IMR-90 (cell line): ENCODE measurements at regions not wholly inside any gene's neighbourhood (a gene's known extent, or its start where the extent isn't known, plus 50 kb on each side); places are given as distances from the start of the nearest gene placed in this dataset.
A peak's percentile ranks its signal among the peaks of the same experiment; 100 is the strongest.

Experiments
- CEBPB ChIP-seq: IDR thresholded peaks from 2 replicates; pipeline ENCODE4 v1.6.1; 2012; ENCODE audit warnings: low read depth, low read length, improper control_type of control experiment
- MAFK ChIP-seq: IDR thresholded peaks from 2 replicates; pipeline ENCODE4 v1.6.1; 2012; ENCODE audit warnings: low read depth, low read length, improper control_type of control experiment
- POLR2A ChIP-seq: IDR thresholded peaks from 2 replicates; pipeline ENCODE4 v1.6.1; 2012; ENCODE audit warnings: mild to moderate bottlenecking, low read depth, low read length
- RFX5 ChIP-seq: IDR thresholded peaks from 2 replicates; pipeline ENCODE4 v1.8.0; 2012; ENCODE audit warnings: low read depth, mild to moderate bottlenecking, low read length, moderate library complexity
- SMC3 ChIP-seq: fragments of 150-350 bp; IDR thresholded peaks from 2 replicates; pipeline ENCODE4 v1.6.1; 2016; ENCODE audit warnings: low read depth, mild to moderate bottlenecking, antibody characterized with exemption, low read length, moderate library complexity
- TF ChIP-seq, protein P1 (sequence below): conservative IDR thresholded peaks from 2 replicates; pipeline ENCODE4 v1.5.1; 2012; ENCODE audit warnings: mild to moderate bottlenecking, low read depth, low read length, improper control_type of control experiment

DNA sequence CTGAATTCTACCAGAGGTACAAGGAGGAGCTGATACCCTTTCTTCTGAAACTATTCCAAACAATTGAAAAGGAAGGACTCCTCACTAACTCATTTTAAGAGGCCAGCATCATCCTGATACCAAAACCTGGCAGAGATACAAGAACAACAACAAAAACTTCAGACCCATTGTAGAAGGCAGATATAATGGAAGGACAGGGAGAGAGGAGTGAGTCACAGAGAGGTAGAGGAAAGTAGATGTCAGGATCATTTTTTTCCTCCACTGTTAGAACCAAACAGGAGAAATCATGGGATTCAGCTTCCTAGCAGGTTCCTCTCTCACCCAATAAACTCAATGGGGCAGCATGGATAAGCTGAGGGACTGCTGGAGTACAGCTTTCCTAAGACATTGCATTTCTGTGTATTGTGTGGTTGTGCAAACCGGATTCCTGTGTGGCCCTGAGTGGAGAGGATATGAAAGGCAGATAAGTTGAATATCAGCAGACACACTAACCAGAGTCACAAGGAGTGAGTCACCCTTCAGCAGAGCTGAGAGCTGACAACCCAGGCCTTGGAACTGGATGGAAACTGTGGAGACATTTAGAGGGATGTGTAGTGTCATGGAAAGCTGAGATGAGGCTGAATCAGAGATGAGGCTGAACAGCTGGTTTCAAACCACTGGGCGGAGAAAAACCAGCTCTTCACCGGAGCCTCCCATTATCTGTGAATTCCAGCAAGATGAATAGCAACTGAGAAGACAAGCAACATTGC, 60.9 kb upstream of the MMADHC start:
- TF ChIP-seq, protein P1, sequence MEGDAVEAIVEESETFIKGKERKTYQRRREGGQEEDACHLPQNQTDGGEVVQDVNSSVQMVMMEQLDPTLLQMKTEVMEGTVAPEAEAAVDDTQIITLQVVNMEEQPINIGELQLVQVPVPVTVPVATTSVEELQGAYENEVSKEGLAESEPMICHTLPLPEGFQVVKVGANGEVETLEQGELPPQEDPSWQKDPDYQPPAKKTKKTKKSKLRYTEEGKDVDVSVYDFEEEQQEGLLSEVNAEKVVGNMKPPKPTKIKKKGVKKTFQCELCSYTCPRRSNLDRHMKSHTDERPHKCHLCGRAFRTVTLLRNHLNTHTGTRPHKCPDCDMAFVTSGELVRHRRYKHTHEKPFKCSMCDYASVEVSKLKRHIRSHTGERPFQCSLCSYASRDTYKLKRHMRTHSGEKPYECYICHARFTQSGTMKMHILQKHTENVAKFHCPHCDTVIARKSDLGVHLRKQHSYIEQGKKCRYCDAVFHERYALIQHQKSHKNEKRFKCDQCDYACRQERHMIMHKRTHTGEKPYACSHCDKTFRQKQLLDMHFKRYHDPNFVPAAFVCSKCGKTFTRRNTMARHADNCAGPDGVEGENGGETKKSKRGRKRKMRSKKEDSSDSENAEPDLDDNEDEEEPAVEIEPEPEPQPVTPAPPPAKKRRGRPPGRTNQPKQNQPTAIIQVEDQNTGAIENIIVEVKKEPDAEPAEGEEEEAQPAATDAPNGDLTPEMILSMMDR = 0 out of 2 replicates have a peak, but pooled peaks have one; percentile 18
- TF ChIP-seq POLR2A (no peak), CEBPB (peak; percentile 93), RFX5 (no peak), SMC3 (peak; percentile 22; the same call in 1 of the 2 replicates), MAFK (peak; percentile 40)
